ENCODE measurements at regions not wholly inside any gene's neighbourhood (a gene's known extent, or its start where the extent isn't known, plus 50 kb on each side); places are given as distances from the start of the nearest gene placed in this dataset.
"Not testable (repeated sequence)": the region's sequence is repeated elsewhere in the genome, so short reads cannot be mapped to it uniquely, and the experiment has no call there.

DNA sequence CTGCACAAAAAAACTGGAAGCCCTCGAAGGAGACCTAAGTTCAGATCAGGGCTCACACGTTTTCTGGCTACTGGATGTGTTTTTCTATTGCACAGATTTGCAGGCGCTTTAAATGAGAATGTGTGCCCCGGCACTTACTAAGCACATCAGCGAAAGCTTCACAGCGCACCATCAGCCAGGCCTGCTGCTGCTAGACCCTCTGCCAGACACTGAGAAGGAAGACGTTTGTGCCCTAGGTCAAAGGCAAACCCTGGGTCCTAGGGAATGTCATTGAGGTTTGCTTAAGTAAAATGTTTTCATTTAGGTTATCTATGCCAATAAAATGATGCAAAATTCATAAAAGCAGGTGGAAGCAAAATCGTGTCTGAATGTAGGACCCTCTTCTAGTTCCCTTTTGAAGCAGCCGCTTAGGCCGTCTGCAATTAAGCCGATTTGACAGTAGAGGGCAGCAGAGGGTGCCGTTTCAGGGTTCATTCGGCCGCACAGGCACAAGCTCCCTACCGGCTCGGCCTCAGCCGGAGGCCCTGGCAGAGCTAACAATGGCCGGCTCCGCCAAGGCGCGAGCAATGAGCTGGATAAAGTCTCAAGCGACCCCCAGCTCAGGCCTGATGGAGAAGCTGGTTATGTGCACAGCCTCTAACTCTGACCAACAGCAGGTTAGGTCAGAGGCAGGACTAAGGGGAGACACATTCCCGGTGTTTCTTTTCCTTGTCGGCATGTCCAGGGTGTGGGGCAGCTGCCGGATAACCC is 107.2 kb upstream of the FOXA2 start:
- peak; percentile 73 for DNase-seq

DNA sequence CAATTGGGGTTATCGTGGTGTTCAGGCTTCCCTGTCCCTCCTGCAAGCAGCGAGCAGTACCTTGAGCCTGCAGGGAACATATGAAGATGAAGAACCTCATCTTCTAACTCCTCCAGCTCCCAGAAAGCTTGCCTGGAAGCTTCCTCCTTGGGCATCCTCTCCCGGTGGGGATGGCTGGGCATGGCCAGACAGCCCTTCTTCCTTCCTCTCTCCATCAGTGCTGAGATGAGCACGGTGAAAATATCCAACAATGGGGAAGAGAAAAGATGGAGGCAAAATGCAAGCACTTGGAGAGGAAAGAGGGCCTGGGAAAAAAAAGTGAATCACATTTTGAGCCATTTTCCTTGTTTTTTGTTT is 107.7 kb upstream of the FOXA2 start:
- DNase-seq, result no peak

- DNase-seq, result not testable (repeated sequence)
These were observed 108.2 kb upstream of the FOXA2 start for GRCh38 chr20:22692620-22693019.

DNA sequence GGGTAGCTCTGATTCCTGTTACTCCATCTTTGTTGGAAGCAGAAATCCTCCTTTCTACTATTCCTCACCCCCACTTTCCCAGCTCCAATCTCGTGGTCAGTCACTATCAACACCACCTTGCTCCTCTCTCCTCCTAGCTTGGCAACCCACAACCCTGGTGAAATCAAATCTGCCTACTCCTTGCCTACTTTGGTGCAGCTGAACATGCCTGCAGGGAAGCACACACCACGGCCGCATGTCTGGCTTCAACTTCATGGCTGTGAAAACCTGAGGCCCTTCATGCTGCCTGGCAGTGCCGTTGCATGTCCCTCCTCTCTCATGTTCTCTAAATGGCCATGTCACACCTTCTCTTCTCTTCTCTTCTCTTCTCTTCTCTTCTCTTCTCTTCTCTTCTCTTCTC is 112.4 kb upstream of the FOXA2 start:
- no peak for DNase-seq

- no peak for DNase-seq
These were observed 114.0 kb upstream of the FOXA2 start for GRCh38 chr20:22698259-22698842.

DNA sequence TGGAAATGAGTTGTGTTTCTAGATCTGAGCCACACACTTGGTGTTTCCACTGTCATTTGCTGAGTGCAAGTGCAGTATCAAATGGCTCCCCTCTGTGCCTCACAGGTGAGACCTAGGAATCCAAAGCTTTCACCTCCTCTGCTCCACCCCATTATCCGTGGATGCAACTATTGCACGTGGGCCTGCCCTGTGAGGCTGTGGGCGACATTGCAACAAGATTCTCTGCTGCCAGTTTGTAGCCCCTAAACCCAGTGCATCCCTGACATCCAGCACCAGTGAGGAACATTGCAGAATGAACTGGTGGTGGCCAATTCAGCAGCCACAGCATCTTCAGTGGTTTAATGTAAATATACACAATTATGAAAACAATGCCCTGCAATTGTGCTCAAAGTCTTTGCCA is 115.0 kb upstream of the FOXA2 start:
- DNase-seq, result no peak

- no peak for DNase-seq
These were observed 116.0 kb upstream of the FOXA2 start for GRCh38 chr20:22700367-22700766.

GRCh38 chr20:22701679-22702308 is 117.4 kb upstream of the FOXA2 start:
- DNase-seq, result no peak

GRCh38 chr20:22703843-22704242 is 119.5 kb upstream of the FOXA2 start:
- DNase-seq, result no peak

DNA sequence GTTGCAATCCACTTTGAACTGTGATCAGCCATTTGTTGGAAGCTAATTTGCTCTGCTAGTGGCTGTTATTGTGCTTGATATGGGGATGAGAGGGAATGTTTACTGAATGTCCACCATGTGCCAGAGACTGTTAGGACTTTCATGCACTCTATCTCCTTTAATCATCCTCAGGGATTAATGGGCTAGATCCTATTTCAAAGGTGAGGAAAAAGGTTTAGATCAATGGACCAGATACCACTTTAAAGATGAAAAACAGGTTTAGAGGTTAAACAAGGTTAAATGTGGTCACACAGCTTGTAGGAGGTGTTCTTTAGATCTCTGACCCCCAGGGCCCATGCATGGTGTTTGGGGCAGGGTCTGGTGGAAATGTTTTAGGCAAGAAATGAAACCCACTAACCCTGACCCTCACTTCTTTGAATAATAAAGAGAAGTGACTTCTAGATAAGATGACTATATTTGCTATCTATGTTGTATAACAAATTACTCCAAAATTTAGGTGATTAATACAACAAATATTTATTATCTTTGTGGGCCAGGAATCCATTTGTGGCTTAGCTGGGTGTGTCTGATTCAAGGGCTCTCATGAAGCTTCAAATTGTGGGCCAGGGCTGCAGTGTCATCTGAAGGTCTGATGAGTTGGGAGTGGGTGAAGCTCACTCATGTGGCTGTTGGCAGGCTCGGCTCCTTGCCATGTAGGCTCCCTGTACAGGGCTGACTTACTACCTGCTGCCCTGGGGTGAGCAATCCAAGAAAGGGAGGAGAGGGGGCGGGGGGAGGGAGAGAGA is 127.8 kb upstream of the FOXA2 start:
- no peak for DNase-seq

GRCh38 chr20:22716821-22717351 is 132.5 kb upstream of the FOXA2 start:
- DNase-seq, result no peak

GRCh38 chr20:22717466-22717865 is 133.1 kb upstream of the FOXA2 start:
- no peak for DNase-seq

- DNase-seq, result no peak
These were observed 134.8 kb upstream of the FOXA2 start for GRCh38 chr20:22719167-22719591.

DNA sequence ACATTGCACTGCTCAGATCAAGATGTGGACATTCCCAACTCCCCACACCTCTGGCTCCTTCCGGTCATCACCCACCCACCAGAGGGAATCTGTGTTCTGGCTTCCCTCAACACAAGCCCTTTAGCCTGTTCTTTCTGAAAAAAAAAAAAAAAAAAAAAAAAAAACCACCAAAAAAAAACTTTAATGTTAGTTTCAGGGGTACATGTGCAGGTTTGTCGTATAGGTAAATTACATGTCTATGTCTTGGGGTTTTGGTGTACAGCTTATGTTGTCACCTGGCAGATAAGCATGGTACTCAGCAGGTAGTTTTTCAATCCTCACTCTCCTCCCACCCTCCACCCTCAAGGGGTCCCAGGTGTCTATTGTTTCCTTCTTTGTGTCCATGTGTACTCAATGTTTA is 135.8 kb upstream of the FOXA2 start:
- DNase-seq, result no peak

GRCh38 chr20:22722811-22723210 is 138.4 kb upstream of the FOXA2 start:
- DNase-seq, result no peak

DNA sequence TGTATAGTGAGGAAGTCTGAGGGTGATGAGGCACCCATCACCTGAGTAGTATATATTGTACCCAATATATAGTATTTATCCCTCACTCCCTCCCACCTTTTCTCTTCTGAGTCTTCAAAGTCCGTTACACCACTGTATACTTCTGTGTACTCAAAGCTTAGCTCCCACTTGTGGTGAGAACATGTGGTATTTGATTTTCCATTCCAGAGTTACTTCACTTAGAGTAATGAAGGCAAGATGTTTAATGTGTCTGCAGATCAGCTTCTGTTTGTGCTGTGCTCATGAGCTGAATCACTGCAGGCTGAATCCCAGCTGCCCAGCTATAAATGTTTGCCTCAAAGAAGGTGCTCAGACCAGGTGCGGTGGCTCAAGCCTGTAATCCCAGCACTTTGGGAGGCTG is 139.3 kb upstream of the FOXA2 start:
- no peak for DNase-seq

DNA sequence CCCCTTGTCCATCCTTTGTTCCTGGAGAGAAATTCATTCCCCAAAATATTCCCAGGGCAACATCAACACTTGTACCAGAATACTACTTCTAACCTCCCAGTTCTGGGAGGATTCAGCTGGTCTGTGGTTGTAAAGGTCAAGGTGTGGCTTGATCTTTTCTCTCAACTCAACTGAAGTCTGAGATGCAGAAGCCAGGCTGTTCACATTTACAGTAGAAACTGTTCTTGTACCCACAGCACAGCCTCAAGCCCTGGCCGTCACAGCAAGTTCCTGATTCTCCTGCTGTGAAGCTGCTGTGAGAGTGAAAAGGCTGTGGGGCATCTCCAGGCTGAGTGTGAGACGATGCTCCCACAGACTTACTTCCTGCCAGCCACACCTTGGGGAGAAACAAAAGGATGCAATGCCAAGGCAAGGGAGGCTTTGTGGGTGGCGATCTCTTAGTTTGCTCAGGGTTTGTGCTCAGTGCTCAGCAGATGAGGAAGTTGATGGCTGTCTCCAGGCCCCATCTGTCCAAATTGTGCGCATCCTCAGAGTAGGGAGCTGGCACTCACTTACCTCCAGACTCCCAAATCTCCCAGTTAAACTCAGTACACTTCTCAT is 143.9 kb upstream of the FOXA2 start:
- no peak for DNase-seq

DNA sequence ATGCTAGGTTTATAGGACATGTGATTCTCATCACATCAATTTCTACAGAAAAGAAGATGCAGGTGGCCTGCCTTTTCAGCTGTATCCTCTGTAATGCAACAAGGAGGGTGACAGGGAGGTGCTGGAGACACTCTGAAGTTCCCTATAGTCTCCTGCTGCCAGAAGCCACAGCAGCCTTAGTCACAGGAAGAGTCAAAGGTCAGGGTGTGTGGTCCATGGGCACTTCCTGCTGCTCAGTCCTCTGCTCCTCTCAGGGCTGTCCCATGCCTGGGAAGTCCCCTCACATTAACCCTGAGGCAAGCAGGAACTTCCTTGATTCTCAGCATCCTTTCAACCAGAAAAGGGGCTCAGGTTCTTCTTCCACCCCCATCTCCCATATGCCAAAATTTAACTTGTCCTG is 144.8 kb upstream of the FOXA2 start:
- no peak for DNase-seq

DNA sequence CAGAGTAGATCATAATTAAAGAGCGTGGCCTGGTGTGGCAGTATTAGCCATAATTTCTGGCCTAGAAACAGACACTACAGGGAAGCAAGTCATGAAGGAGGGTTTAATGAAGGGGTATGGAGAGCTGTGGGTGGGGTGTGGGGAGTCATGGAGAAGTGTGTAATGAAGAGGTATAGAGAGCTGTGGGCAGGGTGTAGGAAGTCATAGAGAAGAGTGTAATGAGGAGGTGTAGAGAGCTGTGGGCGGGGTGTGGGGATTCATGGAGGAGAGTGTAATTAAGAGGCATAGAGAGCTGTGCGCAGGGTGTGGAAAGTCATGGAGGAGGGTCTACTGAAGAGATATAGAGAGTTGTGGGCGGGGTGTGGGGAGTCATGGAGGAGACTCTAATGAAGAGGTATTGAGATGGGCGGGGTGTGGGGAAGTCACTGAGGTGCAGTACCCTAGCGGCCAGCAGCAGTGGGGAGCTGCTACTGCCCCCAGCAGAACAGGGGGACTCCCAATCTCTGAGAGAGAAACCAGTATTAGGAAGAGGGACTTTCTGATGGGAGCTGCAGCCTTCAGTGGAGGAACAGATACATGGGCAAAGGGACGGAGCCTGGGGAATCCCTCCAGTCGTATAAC is 145.4 kb upstream of the FOXA2 start:
- no peak for DNase-seq

DNA sequence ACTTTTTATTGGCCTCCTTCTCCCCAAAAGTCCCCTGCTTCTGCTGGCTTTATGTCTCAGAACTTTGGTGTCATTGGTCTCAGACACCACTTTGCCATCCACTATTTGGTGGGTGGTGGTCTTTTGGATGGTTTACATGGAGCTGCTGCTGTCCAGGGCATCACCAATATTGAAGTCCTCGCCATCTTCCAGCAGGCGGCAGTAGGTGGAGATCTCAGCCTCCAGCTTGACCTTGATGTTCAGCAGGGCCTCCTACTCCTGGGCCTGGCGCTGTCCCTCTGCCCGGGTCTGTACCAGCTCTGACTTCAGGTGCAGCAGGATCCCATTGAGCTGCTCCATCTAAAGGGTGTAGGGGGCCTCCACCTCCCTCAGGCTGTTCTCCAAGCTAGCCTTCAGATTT is 148.4 kb upstream of the FOXA2 start:
- no peak for DNase-seq

- peak; percentile 16 for DNase-seq
These were observed 150.7 kb upstream of the FOXA2 start for GRCh38 chr20:22734946-22735647.

GRCh38 chr20:22740829-22741228 is 156.5 kb upstream of the FOXA2 start:
- no peak for DNase-seq
